ENCODE measurements at regions not wholly inside any gene's neighbourhood (a gene's known extent, or its start where the extent isn't known, plus 50 kb on each side); places are given as distances from the start of the nearest gene placed in this dataset.

GRCh38 chr6:92521553-92521952, 897.8 kb downstream of the EPHA7 start:
- Histone ChIP-seq H3K36me3 (replicated peaks; ENCODE audit: control insufficient read depth, insufficient read depth, low read length) (no peaks in the 10 kb centered on the region), H3K4me3 (ENCODE audit: insufficient read depth, low read depth, low read length) (no peak overlapping the region), H3K27me3 (ENCODE audit: control insufficient read depth, insufficient read depth, low read length) (no peaks in the 10 kb centered on the region)
- DNase-seq = no peak

GRCh38 chr6:92510137-92510536, 909.2 kb downstream of the EPHA7 start:
- H3K4me3 ChIP-seq (ENCODE audit: insufficient read depth, low read depth, low read length) = no peak overlapping the region
- no peak for DNase-seq
- no peaks in the 10 kb centered on the region for H3K27me3 ChIP-seq (ENCODE audit: control insufficient read depth, insufficient read depth, low read length)

GRCh38 chr6:92507552-92507951, 911.8 kb downstream of the EPHA7 start:
- no peak overlapping the region for H3K4me3 ChIP-seq (ENCODE audit: insufficient read depth, low read depth, low read length)
- no peaks in the 10 kb centered on the region for H3K27me3 ChIP-seq (ENCODE audit: control insufficient read depth, insufficient read depth, low read length)
- no peak for DNase-seq
- no peaks in the 10 kb centered on the region for H3K36me3 ChIP-seq (replicated peaks; ENCODE audit: control insufficient read depth, insufficient read depth, low read length)

More at GRCh38 chr6:92510137-92510536, 909.2 kb downstream of the EPHA7 start:
- H3K36me3 ChIP-seq (replicated peaks; ENCODE audit: control insufficient read depth, insufficient read depth, low read length) = no peaks in the 10 kb centered on the region

- H3K36me3 ChIP-seq (replicated peaks; ENCODE audit: control insufficient read depth, insufficient read depth, low read length) = no peaks in the 10 kb centered on the region
- H3K4me3 ChIP-seq (ENCODE audit: insufficient read depth, low read depth, low read length) = no peak overlapping the region
- DNase-seq = no peak
- H3K27me3 ChIP-seq (ENCODE audit: control insufficient read depth, insufficient read depth, low read length) = no peaks in the 10 kb centered on the region
Measured at GRCh38 chr6:92504509-92504908, 914.9 kb downstream of the EPHA7 start.

GRCh38 chr6:92497281-92497680, 922.1 kb downstream of the EPHA7 start:
- H3K4me3 ChIP-seq (ENCODE audit: insufficient read depth, low read depth, low read length) = no peak overlapping the region
- H3K27me3 ChIP-seq (ENCODE audit: control insufficient read depth, insufficient read depth, low read length) = no peaks in the 10 kb centered on the region
- no peak for DNase-seq
- no peaks in the 10 kb centered on the region for H3K36me3 ChIP-seq (replicated peaks; ENCODE audit: control insufficient read depth, insufficient read depth, low read length)

GRCh38 chr6:92496527-92496926, 922.8 kb downstream of the EPHA7 start:
- peak; percentile 0 for DNase-seq
- H3K4me3 ChIP-seq (ENCODE audit: insufficient read depth, low read depth, low read length) = no peak overlapping the region
- no peaks in the 10 kb centered on the region for H3K27me3 ChIP-seq (ENCODE audit: control insufficient read depth, insufficient read depth, low read length)
- no peaks in the 10 kb centered on the region for H3K36me3 ChIP-seq (replicated peaks; ENCODE audit: control insufficient read depth, insufficient read depth, low read length)

- Histone ChIP-seq H3K27me3 (ENCODE audit: control insufficient read depth, insufficient read depth, low read length) (no peaks in the 10 kb centered on the region), H3K36me3 (replicated peaks; ENCODE audit: control insufficient read depth, insufficient read depth, low read length) (no peaks in the 10 kb centered on the region), H3K4me3 (ENCODE audit: insufficient read depth, low read depth, low read length) (no peak overlapping the region)
- no peak for DNase-seq
Measured at GRCh38 chr6:92495242-92495641, 924.1 kb downstream of the EPHA7 start.

- no peak overlapping the region for H3K4me3 ChIP-seq (ENCODE audit: insufficient read depth, low read depth, low read length)
- no peaks in the 10 kb centered on the region for H3K27me3 ChIP-seq (ENCODE audit: control insufficient read depth, insufficient read depth, low read length)
- DNase-seq = no peak
- H3K36me3 ChIP-seq (replicated peaks; ENCODE audit: control insufficient read depth, insufficient read depth, low read length) = no peaks in the 10 kb centered on the region
Measured at GRCh38 chr6:92485487-92485886, 933.9 kb downstream of the EPHA7 start.

- Histone ChIP-seq H3K27me3 (ENCODE audit: control insufficient read depth, insufficient read depth, low read length) (no peaks in the 10 kb centered on the region), H3K36me3 (replicated peaks; ENCODE audit: control insufficient read depth, insufficient read depth, low read length) (no peaks in the 10 kb centered on the region), H3K4me3 (ENCODE audit: insufficient read depth, low read depth, low read length) (no peak overlapping the region)
- no peak for DNase-seq
Measured at GRCh38 chr6:92479831-92480230, 939.5 kb downstream of the EPHA7 start.

GRCh38 chr6:92473056-92473455, 946.3 kb downstream of the EPHA7 start:
- H3K36me3 ChIP-seq (replicated peaks; ENCODE audit: control insufficient read depth, insufficient read depth, low read length) = no peaks in the 10 kb centered on the region
- no peak for DNase-seq
- H3K4me3 ChIP-seq (ENCODE audit: insufficient read depth, low read depth, low read length) = no peak overlapping the region
- H3K27me3 ChIP-seq (ENCODE audit: control insufficient read depth, insufficient read depth, low read length) = no peaks in the 10 kb centered on the region

GRCh38 chr6:92469186-92469828, 950.1 kb downstream of the EPHA7 start:
- H3K4me3 ChIP-seq (ENCODE audit: insufficient read depth, low read depth, low read length) = no peak overlapping the region
- H3K36me3 ChIP-seq (replicated peaks; ENCODE audit: control insufficient read depth, insufficient read depth, low read length) = no peaks in the 10 kb centered on the region
- DNase-seq = no peak
- H3K27me3 ChIP-seq (ENCODE audit: control insufficient read depth, insufficient read depth, low read length) = no peaks in the 10 kb centered on the region

GRCh38 chr6:92468066-92468465, 951.3 kb downstream of the EPHA7 start:
- H3K4me3 ChIP-seq (ENCODE audit: insufficient read depth, low read depth, low read length) = no peak overlapping the region
- H3K27me3 ChIP-seq (ENCODE audit: control insufficient read depth, insufficient read depth, low read length) = no peaks in the 10 kb centered on the region
- DNase-seq = no peak
- H3K36me3 ChIP-seq (replicated peaks; ENCODE audit: control insufficient read depth, insufficient read depth, low read length) = no peaks in the 10 kb centered on the region

- H3K27me3 ChIP-seq (ENCODE audit: control insufficient read depth, insufficient read depth, low read length) = no peaks in the 10 kb centered on the region
Measured at GRCh38 chr6:92460133-92460532, 959.2 kb downstream of the EPHA7 start.

GRCh38 chr6:92459606-92460005, 959.8 kb downstream of the EPHA7 start:
- no peaks in the 10 kb centered on the region for H3K27me3 ChIP-seq (ENCODE audit: control insufficient read depth, insufficient read depth, low read length)
- H3K4me3 ChIP-seq (ENCODE audit: insufficient read depth, low read depth, low read length) = no peak overlapping the region
- no peaks in the 10 kb centered on the region for H3K36me3 ChIP-seq (replicated peaks; ENCODE audit: control insufficient read depth, insufficient read depth, low read length)
- DNase-seq = no peak

More at GRCh38 chr6:92460133-92460532, 959.2 kb downstream of the EPHA7 start:
- Histone ChIP-seq H3K4me3 (ENCODE audit: insufficient read depth, low read depth, low read length) (no peak overlapping the region), H3K36me3 (replicated peaks; ENCODE audit: control insufficient read depth, insufficient read depth, low read length) (no peaks in the 10 kb centered on the region)
- DNase-seq = no peak

GRCh38 chr6:92446052-92446451, 973.3 kb downstream of the EPHA7 start:
- no peaks in the 10 kb centered on the region for H3K36me3 ChIP-seq (replicated peaks; ENCODE audit: control insufficient read depth, insufficient read depth, low read length)
- DNase-seq = no peak
- no peak overlapping the region for H3K4me3 ChIP-seq (ENCODE audit: insufficient read depth, low read depth, low read length)
- H3K27me3 ChIP-seq (ENCODE audit: control insufficient read depth, insufficient read depth, low read length) = no peaks in the 10 kb centered on the region

GRCh38 chr6:92433911-92434310, 985.4 kb downstream of the EPHA7 start:
- no peaks in the 10 kb centered on the region for H3K27me3 ChIP-seq (ENCODE audit: control insufficient read depth, insufficient read depth, low read length)
- H3K4me3 ChIP-seq (ENCODE audit: insufficient read depth, low read depth, low read length) = no peak overlapping the region
- DNase-seq = no peak
- no peaks in the 10 kb centered on the region for H3K36me3 ChIP-seq (replicated peaks; ENCODE audit: control insufficient read depth, insufficient read depth, low read length)
